WTC11 (cell line): ENCODE measurements at regions not wholly inside any gene's neighbourhood (a gene's known extent, or its start where the extent isn't known, plus 50 kb on each side); places are given as distances from the start of the nearest gene placed in this dataset.

Experiments used
- ATAC-seq: fragments of 200-7000 bp; cut with Tn5 transposase; 2 replicates; pipeline ENCODE4 v1.10.0; 2021; ENCODE audit warnings: mild to moderate bottlenecking, moderate library complexity
- CTCF ChIA-PET: fragments of 300-600 bp; sonication (Branson Sonifier 250); formaldehyde crosslinking; loops from one replicate; lab custom pipeline; 2021; ENCODE audit warnings: antibody characterized with exemption; lab: Charles Lee
- POLR2A ChIA-PET: fragments of 350-600 bp; sonication (Branson Sonifier 250); formaldehyde crosslinking; loops from one replicate; lab custom pipeline; 2021; ENCODE audit warnings: antibody characterized with exemption; lab: Charles Lee
- DNase-seq: peaks from one replicate; pipeline ENCODE4 v3.0.0; 2021; ENCODE audit warnings: low spot score
- H3K27ac Mint-ChIP-seq: 2 replicates; pipeline ENCODE4 v1.8.0; 2021; ENCODE audit warnings: mixed read lengths
- H3K27me3 Mint-ChIP-seq: 2 replicates; pipeline ENCODE4 v1.8.0; 2021; ENCODE audit warnings: low read depth, mild to moderate bottlenecking, moderate library complexity, mixed read lengths
- H3K36me3 Mint-ChIP-seq: 2 replicates; pipeline ENCODE4 v1.8.0; 2021; ENCODE audit warnings: mixed read lengths
- H3K4me1 Mint-ChIP-seq: 2 replicates; pipeline ENCODE4 v1.8.0; 2022; ENCODE audit warnings: mixed read lengths
- H3K4me3 Mint-ChIP-seq: 2 replicates; pipeline ENCODE4 v1.8.0; 2021; ENCODE audit warnings: mild to moderate bottlenecking, moderate library complexity, mixed read lengths
- H3K9me3 Mint-ChIP-seq: 2 replicates; pipeline ENCODE4 v1.8.0; 2021; ENCODE audit warnings: mixed read lengths
- ATF3 ChIP-seq: sonication (generic); formaldehyde crosslinking; conservative IDR thresholded peaks from 2 replicates; pipeline ENCODE4 v1.8.1; 2022; ENCODE audit warnings: mild to moderate bottlenecking, missing genetic modification reagents
- CREM ChIP-seq: sonication (generic); formaldehyde crosslinking; IDR thresholded peaks from 2 replicates; pipeline ENCODE4 v1.8.1; 2022; ENCODE audit warnings: mild to moderate bottlenecking, missing genetic modification reagents, moderate library complexity
- CTCF ChIP-seq: fragments of 200-600 bp; IDR thresholded peaks from 2 replicates; pipeline ENCODE4 v1.8.0; 2022; ENCODE audit warnings: antibody characterized with exemption
- E2F4 ChIP-seq: sonication (generic); formaldehyde crosslinking; IDR thresholded peaks from 2 replicates; pipeline ENCODE4 v1.8.1; 2022; ENCODE audit warnings: low read depth, mild to moderate bottlenecking, moderate library complexity, missing genetic modification reagents, borderline replicate concordance
- ELF4 ChIP-seq: sonication (generic); formaldehyde crosslinking; IDR thresholded peaks from 2 replicates; pipeline ENCODE4 v1.8.1; 2022; ENCODE audit warnings: low read depth, mild to moderate bottlenecking, moderate library complexity, missing genetic modification reagents
- ESRRA ChIP-seq: sonication (generic); formaldehyde crosslinking; IDR thresholded peaks from 2 replicates; pipeline ENCODE4 v1.8.1; 2022; ENCODE audit warnings: mild to moderate bottlenecking, missing genetic modification reagents, borderline replicate concordance
- FOXP1 ChIP-seq: sonication (generic); formaldehyde crosslinking; IDR thresholded peaks from 2 replicates; pipeline ENCODE4 v1.8.0; 2022; ENCODE audit warnings: missing genetic modification reagents, mild to moderate bottlenecking, moderate library complexity, borderline replicate concordance
- GRHL2 ChIP-seq: fragments of 250-450 bp; sonication (Bioruptor Pico); IDR thresholded peaks from 2 replicates; pipeline ENCODE4 v1.8.0; 2022; ENCODE audit warnings: mild to moderate bottlenecking, moderate library complexity; ENCODE audit not compliant: insufficient replicate concordance, severe bottlenecking
- HMGA2 ChIP-seq: fragments of 250-450 bp; sonication (Bioruptor Pico); IDR thresholded peaks from 2 replicates; pipeline ENCODE4 v1.4.0; 2021; ENCODE audit warnings: mild to moderate bottlenecking, moderate library complexity
- JAZF1 ChIP-seq: fragments of 250-450 bp; sonication (Bioruptor Pico); IDR thresholded peaks from 2 replicates; pipeline ENCODE4 v1.9.0; 2021; ENCODE audit warnings: moderate library complexity, mild to moderate bottlenecking, inconsistent platforms
- MAX ChIP-seq: sonication (generic); formaldehyde crosslinking; IDR thresholded peaks from 2 replicates; pipeline ENCODE4 v1.8.0; 2022; ENCODE audit warnings: mild to moderate bottlenecking, missing genetic modification reagents
- MYBL2 ChIP-seq: sonication (generic); formaldehyde crosslinking; IDR thresholded peaks from 2 replicates; pipeline ENCODE4 v1.8.1; 2023; ENCODE audit warnings: mild to moderate bottlenecking, moderate library complexity, missing genetic modification reagents
- NFE2L1 ChIP-seq: sonication (generic); formaldehyde crosslinking; IDR thresholded peaks from 2 replicates; pipeline ENCODE4 v1.8.1; 2023; ENCODE audit warnings: missing genetic modification reagents
- OVOL2 ChIP-seq: fragments of 250-450 bp; sonication (Bioruptor Pico); IDR thresholded peaks from 2 replicates; pipeline ENCODE4 v1.9.0; 2021; ENCODE audit warnings: mild to moderate bottlenecking, borderline replicate concordance
- PRDM15 ChIP-seq: sonication (generic); formaldehyde crosslinking; IDR thresholded peaks from 2 replicates; pipeline ENCODE4 v1.8.0; 2022; ENCODE audit warnings: missing genetic modification reagents
- RELA ChIP-seq: sonication (generic); formaldehyde crosslinking; IDR thresholded peaks from 2 replicates; pipeline ENCODE4 v1.8.1; 2022; ENCODE audit warnings: missing genetic modification reagents, mild to moderate bottlenecking, borderline replicate concordance
- RORB ChIP-seq: fragments of 250-450 bp; sonication (Bioruptor Pico); IDR thresholded peaks from 2 replicates; pipeline ENCODE4 v1.9.0; 2021; ENCODE audit warnings: mild to moderate bottlenecking
- USF2 ChIP-seq: sonication (generic); formaldehyde crosslinking; IDR thresholded peaks from 2 replicates; pipeline ENCODE4 v1.8.1; 2023; ENCODE audit warnings: mild to moderate bottlenecking, missing genetic modification reagents, moderate library complexity
- ZBTB43 ChIP-seq: sonication (generic); formaldehyde crosslinking; IDR thresholded peaks from 2 replicates; pipeline ENCODE4 v1.8.1; 2023; ENCODE audit warnings: mild to moderate bottlenecking, missing genetic modification reagents
- ZMAT4 ChIP-seq: fragments of 250-450 bp; sonication (Bioruptor Pico); IDR thresholded peaks from 2 replicates; pipeline ENCODE4 v1.9.0; 2021; ENCODE audit warnings: mild to moderate bottlenecking
- ZNF121 ChIP-seq: sonication (generic); formaldehyde crosslinking; IDR thresholded peaks from 2 replicates; pipeline ENCODE4 v1.8.0; 2023; ENCODE audit warnings: missing genetic modification reagents
- ZNF138 ChIP-seq: sonication (generic); formaldehyde crosslinking; conservative IDR thresholded peaks from 2 replicates; pipeline ENCODE4 v1.8.1; 2022; ENCODE audit warnings: mild to moderate bottlenecking, moderate library complexity, missing genetic modification reagents
- ZNF219 ChIP-seq: sonication (generic); formaldehyde crosslinking; IDR thresholded peaks from 2 replicates; pipeline ENCODE4 v1.8.0; 2023; ENCODE audit warnings: missing genetic modification reagents, mild to moderate bottlenecking, borderline replicate concordance
- ZNF396 ChIP-seq: fragments of 250-450 bp; sonication (Bioruptor Pico); IDR thresholded peaks from 2 replicates; pipeline ENCODE4 v1.8.0; 2021; ENCODE audit warnings: mild to moderate bottlenecking, moderate library complexity, borderline replicate concordance
- ZNF423 ChIP-seq: fragments of 250-450 bp; sonication (Bioruptor Pico); IDR thresholded peaks from 2 replicates; pipeline ENCODE4 v2.1.2; 2022; ENCODE audit warnings: mild to moderate bottlenecking, moderate library complexity

GRCh38 chr18:67813380-67814028 lies 297.0 kb upstream of the DSEL start:
- Mint-ChIP-seq H3K9me3 (peaks cover 3% of the 10 kb centered on the region; the same call in 1 of the 2 replicates), H3K4me3 (no peak overlapping the region), H3K27ac (no peak overlapping the region), H3K4me1 (no peaks in the 10 kb centered on the region)
- CTCF ChIA-PET, result no interaction called here
- no peak for TF ChIP-seq GRHL2 (CRISPR knock-in tag)
- no peak for TF ChIP-seq ZNF423 (CRISPR knock-in tag)
- TF ChIP-seq ELF4, result no peak
- no peak for TF ChIP-seq NFE2L1
- no peak for TF ChIP-seq ATF3 (CRISPR knock-in tag)
- TF ChIP-seq RELA (CRISPR knock-in tag), result no peak
- no peak for TF ChIP-seq RORB
- TF ChIP-seq JAZF1 (CRISPR knock-in tag), result no peak
- no peak for TF ChIP-seq ZBTB43 (CRISPR knock-in tag)
- no peak for TF ChIP-seq CREM
- TF ChIP-seq ZNF138 (CRISPR knock-in tag), result no peak
- TF ChIP-seq PRDM15 (CRISPR knock-in tag), result no peak
- TF ChIP-seq, all 79 proteins: peak for 0
- ATAC-seq (no peak), DNase-seq (no peak)
- Mint-ChIP-seq H3K36me3 (no peaks in the 10 kb centered on the region), H3K27me3 (no peaks in the 10 kb centered on the region)
- POLR2A ChIA-PET, result interaction anchor here (0.5 kb wide), 1 partner anchor 73 kb away, joined by 3 read pairs; no protein-coding TSS in a partner anchor

GRCh38 chr18:67805261-67805660 lies 288.7 kb upstream of the DSEL start:
- Mint-ChIP-seq H3K4me3 (no peak overlapping the region), H3K27ac (no peak overlapping the region), H3K27me3 (no peaks in the 10 kb centered on the region), H3K4me1 (no peaks in the 10 kb centered on the region), H3K9me3 (peaks cover 33% of the 10 kb centered on the region), H3K36me3 (peaks cover 17% of the 10 kb centered on the region)
- ChIA-PET POLR2A (no interaction called here), CTCF (no interaction called here)
- ATAC-seq (no peak), DNase-seq (no peak)
- TF ChIP-seq ZMAT4 (CRISPR knock-in tag) (no peak), MAX (CRISPR knock-in tag) (no peak), E2F4 (no peak), ZNF219 (no peak), NFE2L1 (no peak), RORB (no peak), ESRRA (CRISPR knock-in tag) (no peak), ZNF396 (CRISPR knock-in tag) (no peak), HMGA2 (CRISPR knock-in tag) (no peak), OVOL2 (CRISPR knock-in tag) (no peak), USF2 (CRISPR knock-in tag) (no peak), CTCF (no peak), ELF4 (no peak), ZNF121 (CRISPR knock-in tag) (no peak), FOXP1 (CRISPR knock-in tag) (no peak), MYBL2 (no peak)
